ENCODE measurements at regions not wholly inside any gene's neighbourhood (a gene's known extent, or its start where the extent isn't known, plus 50 kb on each side); places are given as distances from the start of the nearest gene placed in this dataset.

- Mint-ChIP-seq H3K36me3 (ENCODE audit: insufficient read depth, unreplicated experiment) (no peaks in the 10 kb centered on the region), H3K9me3 (ENCODE audit: unreplicated experiment) (no peaks in the 10 kb centered on the region), H3K4me3 (ENCODE audit: unreplicated experiment) (no peak overlapping the region), H3K4me1 (ENCODE audit: low read depth, unreplicated experiment) (no peaks in the 10 kb centered on the region), H3K27ac (ENCODE audit: unreplicated experiment) (no peak overlapping the region), H3K27me3 (ENCODE audit: insufficient read depth, unreplicated experiment) (peaks cover 5% of the 10 kb centered on the region)
- CTCF ChIA-PET, result no interaction called here
- no peak for TF ChIP-seq CTCF (IDR thresholded peaks at IDR 0.05; ENCODE audit: insufficient read depth in 1 of 2, low read depth in 1 of 2, low read length in 1 of 2, severe bottlenecking in 1 of 2, unreplicated experiment in 1 of 2)
- Histone ChIP-seq H3K9me3 (no peaks in the 10 kb centered on the region), H3K4me1 (no peaks in the 10 kb centered on the region), H3K27me3 (replicated peaks; ENCODE audit: control insufficient read depth, insufficient read depth, low read length) (no peaks in the 10 kb centered on the region), H3K4me3 (ENCODE audit: low read depth, low read length) (no peak overlapping the region), H3K36me3 (ENCODE audit: control insufficient read depth, insufficient read depth, low read length) (no peaks in the 10 kb centered on the region)
- POLR2A ChIA-PET, result no interaction called here
- no TSS peak for BruUV-seq (replicated peaks)
- intact Hi-C loops (cut with micrococcal nuclease; ENCODE audit: unreplicated experiment), result no loop called here
- DNase-seq, result no peak
Observed at GRCh38 chr18:25451077-25451658, 99.2 kb upstream of the ZNF521 start.

- Histone ChIP-seq H3K4me3 (ENCODE audit: low read depth, low read length) (no peak overlapping the region), H3K4me1 (no peaks in the 10 kb centered on the region), H3K36me3 (ENCODE audit: control insufficient read depth, insufficient read depth, low read length) (no peaks in the 10 kb centered on the region), H3K27me3 (replicated peaks; ENCODE audit: control insufficient read depth, insufficient read depth, low read length) (no peaks in the 10 kb centered on the region), H3K9me3 (no peaks in the 10 kb centered on the region)
- H3K27me3 Mint-ChIP-seq (ENCODE audit: insufficient read depth, unreplicated experiment), result peaks cover 5% of the 10 kb centered on the region
- no peak for TF ChIP-seq CTCF (IDR thresholded peaks at IDR 0.05; ENCODE audit: insufficient read depth in 1 of 2, low read depth in 1 of 2, low read length in 1 of 2, severe bottlenecking in 1 of 2, unreplicated experiment in 1 of 2)
- ChIA-PET POLR2A (no interaction called here), CTCF (no interaction called here)
- no peak overlapping the region for H3K27ac Mint-ChIP-seq (ENCODE audit: unreplicated experiment)
- intact Hi-C loops (cut with micrococcal nuclease; ENCODE audit: unreplicated experiment), result no loop called here
- H3K9me3 Mint-ChIP-seq (ENCODE audit: unreplicated experiment), result no peaks in the 10 kb centered on the region
- BruUV-seq (replicated peaks), result no TSS peak
- DNase-seq, result no peak
- no peaks in the 10 kb centered on the region for H3K36me3 Mint-ChIP-seq (ENCODE audit: insufficient read depth, unreplicated experiment)
- no peaks in the 10 kb centered on the region for H3K4me1 Mint-ChIP-seq (ENCODE audit: low read depth, unreplicated experiment)
- no peak overlapping the region for H3K4me3 Mint-ChIP-seq (ENCODE audit: unreplicated experiment)
Observed at GRCh38 chr18:25449046-25449445, 97.1 kb upstream of the ZNF521 start.

GRCh38 chr18:25446972-25447371 lies 95.0 kb upstream of the ZNF521 start:
- H3K36me3 Mint-ChIP-seq (ENCODE audit: insufficient read depth, unreplicated experiment), result no peaks in the 10 kb centered on the region
- BruUV-seq (replicated peaks), result no TSS peak
- intact Hi-C loops (cut with micrococcal nuclease; ENCODE audit: unreplicated experiment), result no loop called here
- peaks cover 5% of the 10 kb centered on the region for H3K27me3 Mint-ChIP-seq (ENCODE audit: insufficient read depth, unreplicated experiment)
- no peak for TF ChIP-seq CTCF (IDR thresholded peaks at IDR 0.05; ENCODE audit: insufficient read depth in 1 of 2, low read depth in 1 of 2, low read length in 1 of 2, severe bottlenecking in 1 of 2, unreplicated experiment in 1 of 2)
- no peaks in the 10 kb centered on the region for H3K4me1 Mint-ChIP-seq (ENCODE audit: low read depth, unreplicated experiment)
- H3K36me3 ChIP-seq (ENCODE audit: control insufficient read depth, insufficient read depth, low read length), result no peaks in the 10 kb centered on the region
- no peaks in the 10 kb centered on the region for H3K9me3 ChIP-seq
- POLR2A ChIA-PET, result no interaction called here
- no peaks in the 10 kb centered on the region for H3K9me3 Mint-ChIP-seq (ENCODE audit: unreplicated experiment)
- no peak overlapping the region for H3K27ac Mint-ChIP-seq (ENCODE audit: unreplicated experiment)
- no peak overlapping the region for H3K4me3 Mint-ChIP-seq (ENCODE audit: unreplicated experiment)
- H3K27me3 ChIP-seq (replicated peaks; ENCODE audit: control insufficient read depth, insufficient read depth, low read length), result no peaks in the 10 kb centered on the region
- H3K4me1 ChIP-seq, result no peaks in the 10 kb centered on the region
- H3K4me3 ChIP-seq (ENCODE audit: low read depth, low read length), result no peak overlapping the region
- no peak for DNase-seq
- CTCF ChIA-PET, result no interaction called here
